BLaER1 (cell line): ENCODE measurements at regions not wholly inside any gene's neighbourhood (a gene's known extent, or its start where the extent isn't known, plus 50 kb on each side); places are given as distances from the start of the nearest gene placed in this dataset.
"Not testable (repeated sequence)": the region's sequence is repeated elsewhere in the genome, so short reads cannot be mapped to it uniquely, and the experiment has no call there.

Source experiments
- H3K27ac ChIP-seq: shearing (Covaris generic); formaldehyde crosslinking; 2 replicates; pipeline ENCODE4 v1.8.1; 2022
- H3K27me3 ChIP-seq: shearing (Covaris generic); formaldehyde crosslinking; 2 replicates; pipeline ENCODE4 v1.8.1; 2022
- H3K36me3 ChIP-seq: shearing (Covaris generic); formaldehyde crosslinking; 2 replicates; pipeline ENCODE4 v1.8.1; 2022
- H3K4me1 ChIP-seq: shearing (Covaris generic); formaldehyde crosslinking; 2 replicates; pipeline ENCODE4 v1.8.1; 2022
- H3K4me2 ChIP-seq: shearing (Covaris generic); formaldehyde crosslinking; 2 replicates; pipeline ENCODE4 v1.8.1; 2022
- H3K4me3 ChIP-seq: shearing (Covaris generic); formaldehyde crosslinking; 2 replicates; pipeline ENCODE4 v1.8.1; 2022
- H3K9ac ChIP-seq: shearing (Covaris generic); formaldehyde crosslinking; 2 replicates; pipeline ENCODE4 v1.8.1; 2022
- H3K9me3 ChIP-seq: shearing (Covaris generic); formaldehyde crosslinking; 2 replicates; pipeline ENCODE4 v1.8.1; 2022
- H4K20me1 ChIP-seq: shearing (Covaris generic); formaldehyde crosslinking; 2 replicates; pipeline ENCODE4 v1.8.1; 2022
- Cebpa-rat ChIP-seq: shearing (Covaris generic); IDR thresholded peaks from 2 replicates; pipeline ENCODE4 v1.8.1; 2022

- Histone ChIP-seq H3K4me2 (no peak overlapping the region), H3K9me3 (no peaks in the 10 kb centered on the region), H3K36me3 (no peaks in the 10 kb centered on the region), H3K27ac (no peak overlapping the region), H4K20me1 (peaks cover 7% of the 10 kb centered on the region; the same call in 1 of the 2 replicates), H3K9ac (no peak overlapping the region), H3K4me3 (no peak overlapping the region), H3K4me1 (peaks cover 5% of the 10 kb centered on the region; the same call in 1 of the 2 replicates), H3K27me3 (peaks cover 36% of the 10 kb centered on the region)
- no peak for TF ChIP-seq Cebpa-rat
Measured at GRCh38 chr1:143497374-143497747, 474.4 kb downstream of the FAM72C start.

GRCh38 chr1:143496526-143497373 is 475.0 kb downstream of the FAM72C start:
- H3K27me3 ChIP-seq: peaks cover 36% of the 10 kb centered on the region
- H3K4me1 ChIP-seq, H3K27ac ChIP-seq, H3K9me3 ChIP-seq, H3K9ac ChIP-seq, H3K4me3 ChIP-seq, H3K36me3 ChIP-seq, H3K4me2 ChIP-seq, H4K20me1 ChIP-seq: not testable (repeated sequence)
